H1 (cell line): ENCODE measurements at regions not wholly inside any gene's neighbourhood (a gene's known extent, or its start where the extent isn't known, plus 50 kb on each side); places are given as distances from the start of the nearest gene placed in this dataset.
"Not testable (repeated sequence)": the region's sequence is repeated elsewhere in the genome, so short reads cannot be mapped to it uniquely, and the experiment has no call there.

Experiments
- EGR1 ChIP-seq: IDR thresholded peaks from 2 replicates; pipeline ENCODE4 v1.6.1; 2011; ENCODE audit warnings: low read depth, low read length, borderline replicate concordance
- EP300 ChIP-seq, 2 experiments: IDR thresholded peaks; 1 replicate in 1 of 2; 2 replicates in 1 of 2; pipeline ENCODE4 v1.6.1; 2011 to 2012; ENCODE audit warnings: low read depth in 2 of 2, low read length in 2 of 2, mild to moderate bottlenecking in 2 of 2, borderline replicate concordance in 1 of 2, inconsistent platforms in 1 of 2, moderate library complexity in 1 of 2
- EZH2 ChIP-seq: fragments of 200-600 bp; sonication (generic); IDR thresholded peaks from 2 replicates; pipeline ENCODE4 v1.7.1; 2012; ENCODE audit warnings: low read depth, mild to moderate bottlenecking, moderate library complexity, low read length, inconsistent platforms; ENCODE audit not compliant: severe bottlenecking
- JUN ChIP-seq: IDR thresholded peaks from 2 replicates; pipeline ENCODE4 v1.6.1; 2011; ENCODE audit warnings: low read depth, mild to moderate bottlenecking, improper control_type of control experiment, low read length
- NRF1 ChIP-seq: IDR thresholded peaks from 2 replicates; pipeline ENCODE4 v1.6.1; 2011; ENCODE audit warnings: mild to moderate bottlenecking, low read depth, low read length, improper control_type of control experiment
- POLR2A ChIP-seq, 2 experiments: IDR thresholded peaks; 1 replicate in 1 of 2; 2 replicates in 1 of 2; pipeline ENCODE4 v1.6.1; 2011; ENCODE audit warnings: low read depth in 2 of 2, low read length in 2 of 2, mild to moderate bottlenecking in 2 of 2; ENCODE audit errors: control extremely low read depth in 1 of 2
- RAD21 ChIP-seq, 2 experiments: IDR thresholded peaks in 1 of 2; conservative IDR thresholded peaks in 1 of 2; 2 replicates each; pipeline ENCODE4 v1.6.1; 2011; ENCODE audit warnings: low read depth in 2 of 2, low read length in 2 of 2, improper control_type of control experiment in 1 of 2, inconsistent platforms in 1 of 2, mild to moderate bottlenecking in 1 of 2, moderate library complexity in 1 of 2
- SP1 ChIP-seq: IDR thresholded peaks from 2 replicates; pipeline ENCODE4 v1.6.1; 2011; ENCODE audit warnings: low read depth, low read length
- TBP ChIP-seq: IDR thresholded peaks from 2 replicates; pipeline ENCODE4 v1.6.1; 2011; ENCODE audit warnings: low read depth, low read length, improper control_type of control experiment
- TF ChIP-seq, protein P1 (sequence below), 3 experiments: IDR thresholded peaks; 1 replicate in 2 of 3; 2 replicates in 1 of 3; pipeline versions ENCODE4 v1.5.1 to v1.6.1; 2011; ENCODE audit warnings: low read length in 3 of 3, mild to moderate bottlenecking in 3 of 3, inconsistent platforms in 2 of 3, low read depth in 1 of 3, moderate library complexity in 1 of 3; ENCODE audit not compliant: insufficient read depth in 1 of 3; ENCODE audit errors: control extremely low read depth in 1 of 3
- TF ChIP-seq, protein P2 (sequence below): IDR thresholded peaks from 2 replicates; pipeline ENCODE4 v1.6.1; 2011; ENCODE audit warnings: low read length, improper control_type of control experiment

- TF ChIP-seq, protein P1, sequence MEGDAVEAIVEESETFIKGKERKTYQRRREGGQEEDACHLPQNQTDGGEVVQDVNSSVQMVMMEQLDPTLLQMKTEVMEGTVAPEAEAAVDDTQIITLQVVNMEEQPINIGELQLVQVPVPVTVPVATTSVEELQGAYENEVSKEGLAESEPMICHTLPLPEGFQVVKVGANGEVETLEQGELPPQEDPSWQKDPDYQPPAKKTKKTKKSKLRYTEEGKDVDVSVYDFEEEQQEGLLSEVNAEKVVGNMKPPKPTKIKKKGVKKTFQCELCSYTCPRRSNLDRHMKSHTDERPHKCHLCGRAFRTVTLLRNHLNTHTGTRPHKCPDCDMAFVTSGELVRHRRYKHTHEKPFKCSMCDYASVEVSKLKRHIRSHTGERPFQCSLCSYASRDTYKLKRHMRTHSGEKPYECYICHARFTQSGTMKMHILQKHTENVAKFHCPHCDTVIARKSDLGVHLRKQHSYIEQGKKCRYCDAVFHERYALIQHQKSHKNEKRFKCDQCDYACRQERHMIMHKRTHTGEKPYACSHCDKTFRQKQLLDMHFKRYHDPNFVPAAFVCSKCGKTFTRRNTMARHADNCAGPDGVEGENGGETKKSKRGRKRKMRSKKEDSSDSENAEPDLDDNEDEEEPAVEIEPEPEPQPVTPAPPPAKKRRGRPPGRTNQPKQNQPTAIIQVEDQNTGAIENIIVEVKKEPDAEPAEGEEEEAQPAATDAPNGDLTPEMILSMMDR (IDR thresholded peaks at IDR 0.05; ENCODE audit: control extremely low read depth in 1 of 3, insufficient read depth in 1 of 3, low read depth in 1 of 3, low read length in 3 of 3) = not testable (repeated sequence)
- TF ChIP-seq EP300 (IDR thresholded peaks at IDR 0.05; ENCODE audit: borderline replicate concordance in 1 of 2, low read depth in 2 of 2, low read length in 2 of 2); RAD21 (IDR thresholded peaks at IDR 0.05 in 1 of 2, conservative IDR thresholded peaks at IDR 0.05 in 1 of 2; ENCODE audit: low read depth in 2 of 2, low read length in 2 of 2); NRF1; JUN; POLR2A (IDR thresholded peaks at IDR 0.05; ENCODE audit: control extremely low read depth in 1 of 2, low read depth in 2 of 2, low read length in 2 of 2); EZH2; EGR1; SP1; TBP: not testable (repeated sequence)
- TF ChIP-seq, protein P2, sequence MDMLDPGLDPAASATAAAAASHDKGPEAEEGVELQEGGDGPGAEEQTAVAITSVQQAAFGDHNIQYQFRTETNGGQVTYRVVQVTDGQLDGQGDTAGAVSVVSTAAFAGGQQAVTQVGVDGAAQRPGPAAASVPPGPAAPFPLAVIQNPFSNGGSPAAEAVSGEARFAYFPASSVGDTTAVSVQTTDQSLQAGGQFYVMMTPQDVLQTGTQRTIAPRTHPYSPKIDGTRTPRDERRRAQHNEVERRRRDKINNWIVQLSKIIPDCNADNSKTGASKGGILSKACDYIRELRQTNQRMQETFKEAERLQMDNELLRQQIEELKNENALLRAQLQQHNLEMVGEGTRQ = not testable (repeated sequence)
Measured at GRCh38 chr4:142903617-142904016, 57.5 kb upstream of the INPP4B start.
